Activated CD4-positive, alpha-beta T cell treated with anti-CD3 and anti-CD28 coated beads for 36 hours (primary cell): ENCODE measurements at regions not wholly inside any gene's neighbourhood (a gene's known extent, or its start where the extent isn't known, plus 50 kb on each side); places are given as distances from the start of the nearest gene placed in this dataset.

ENCODE experiments used
- ATAC-seq: fragments of 200-7000 bp; cut with Tn5 transposase; one replicate; pipeline ENCODE4 v1.10.0; 2021; ENCODE audit warnings: mild to moderate bottlenecking, moderate library complexity
- CTCF ChIA-PET: fragments of 350-600 bp; sonication (Branson Sonifier 250); formaldehyde crosslinking; loops from one replicate; lab custom pipeline; 2021; ENCODE audit warnings: antibody characterized with exemption; lab: Charles Lee
- POLR2A ChIA-PET: fragments of 350-600 bp; sonication (Branson Sonifier 250); formaldehyde crosslinking; loops from one replicate; lab custom pipeline; 2021; ENCODE audit warnings: antibody characterized with exemption, inconsistent platforms; lab: Charles Lee
- DNase-seq: peaks from one replicate; pipeline ENCODE4 v3.0.0-alpha.2; 2020
- H3K27ac Mint-ChIP-seq: one replicate; pipeline ENCODE4 v1.8.0; 2021; ENCODE audit warnings: mixed read lengths
- H3K27me3 Mint-ChIP-seq: one replicate; pipeline ENCODE4 v1.8.0; 2021; ENCODE audit warnings: mixed read lengths
- H3K36me3 Mint-ChIP-seq: one replicate; pipeline ENCODE4 v1.8.0; 2021; ENCODE audit warnings: low read depth, mixed read lengths
- H3K4me1 Mint-ChIP-seq: one replicate; pipeline ENCODE4 v1.8.0; 2021; ENCODE audit warnings: mixed read lengths
- H3K4me3 Mint-ChIP-seq: one replicate; pipeline ENCODE4 v1.8.0; 2021; ENCODE audit warnings: mild to moderate bottlenecking, moderate library complexity, mixed read lengths
- H3K9me3 Mint-ChIP-seq: one replicate; pipeline ENCODE4 v1.8.0; 2021; ENCODE audit warnings: low read depth, mixed read lengths
- intact Hi-C, 2 experiments: fragments of 100-400 bp; cut with DNase I in 1 of 2; cut with micrococcal nuclease in 1 of 2; formaldehyde crosslinking; loops; one replicate each; pipeline versions ENCODE4 v1.14.2 to v1.15.1; 2022 to 2024; cut with DNase I, micrococcal nuclease

DNA sequence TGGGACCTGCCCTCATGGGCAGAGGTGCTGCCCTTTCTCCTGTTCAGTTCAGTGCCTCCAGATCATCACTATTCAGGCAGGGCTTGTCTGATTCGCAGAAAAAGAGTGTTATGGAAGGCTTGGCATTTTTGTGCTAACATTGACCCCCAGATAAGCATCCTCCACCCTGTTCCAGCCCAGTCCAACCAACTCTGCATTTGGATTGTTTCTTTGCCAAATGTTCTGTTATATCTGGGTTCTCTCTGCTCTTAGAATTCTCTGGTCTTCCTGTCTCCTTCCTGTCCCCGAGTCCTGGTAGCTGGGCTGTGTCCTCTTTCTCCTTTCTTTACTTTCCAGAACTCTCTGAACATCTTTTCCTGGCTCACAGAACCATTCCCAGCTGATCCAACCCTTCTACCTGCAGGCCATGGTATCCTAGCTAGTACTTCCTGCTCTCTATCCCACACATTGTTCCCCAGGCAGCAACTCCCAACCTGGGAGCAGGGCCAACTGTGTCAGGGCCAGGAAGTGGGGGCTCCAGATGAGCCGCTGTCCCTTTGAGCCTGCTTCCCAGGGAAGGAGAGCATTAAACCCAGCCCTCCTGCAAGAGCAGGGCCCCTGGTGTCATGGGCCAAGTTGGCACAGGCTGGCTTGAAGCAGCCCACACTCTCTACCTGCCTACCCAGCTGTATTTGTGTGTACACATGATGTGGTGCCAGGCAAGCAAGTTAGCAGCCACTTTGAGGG lies 280.7 kb upstream of the CADM1 start:
- ChIA-PET CTCF (no interaction called here), POLR2A (interaction anchor here (0.6 kb wide), 1 partner anchor 470 kb away, joined by 5 read pairs; no protein-coding TSS in a partner anchor)

DNA sequence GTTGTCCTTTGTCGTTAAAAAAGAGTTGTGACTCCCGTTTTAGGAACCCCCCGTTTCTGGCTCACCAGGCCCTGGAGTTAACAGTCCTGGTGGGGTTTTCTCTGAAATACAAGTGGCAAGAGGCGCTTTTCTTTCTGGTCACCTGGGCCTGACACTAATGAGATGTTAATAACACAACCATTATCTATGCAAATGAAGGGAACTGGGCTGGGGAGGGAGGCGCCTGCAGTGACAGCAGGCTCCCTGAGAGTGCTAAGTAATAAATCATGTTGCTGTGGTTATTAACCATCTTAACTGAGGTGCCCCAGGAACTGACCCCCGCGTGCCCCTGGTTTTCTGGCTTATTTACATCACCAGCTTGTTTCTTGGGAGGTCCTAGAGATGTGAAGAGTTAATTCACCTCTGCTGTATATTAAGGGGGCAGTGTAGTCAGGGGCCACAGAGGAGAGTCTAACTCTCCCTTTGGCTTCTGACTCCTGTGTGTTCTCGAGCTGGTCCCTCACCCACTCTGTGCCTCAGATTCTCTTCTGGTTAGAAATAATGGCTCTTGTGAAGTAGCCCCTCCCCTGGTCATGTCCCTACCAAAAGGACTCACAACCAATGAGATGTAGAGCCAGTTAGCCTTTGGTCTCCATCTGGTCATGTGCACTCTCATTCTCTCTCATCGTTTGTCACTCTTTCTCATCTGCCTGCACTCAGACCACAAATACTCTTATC lies 276.6 kb upstream of the CADM1 start:
- DNase-seq (no peak), ATAC-seq (no peak)
- Mint-ChIP-seq H3K4me1 (no peaks in the 10 kb centered on the region), H3K36me3 (no peaks in the 10 kb centered on the region), H3K27me3 (no peaks in the 10 kb centered on the region), H3K9me3 (peaks cover 1% of the 10 kb centered on the region), H3K4me3 (no peak overlapping the region), H3K27ac (no peak overlapping the region)
- CTCF ChIA-PET, result no interaction called here
- intact Hi-C loops, result no loop called here
- POLR2A ChIA-PET, result no interaction called here

More for the DNA sequence above, 280.7 kb upstream of the CADM1 start:
- H3K27me3 Mint-ChIP-seq, result no peaks in the 10 kb centered on the region
- intact Hi-C loops, result no loop called here
- H3K36me3 Mint-ChIP-seq, result no peaks in the 10 kb centered on the region
- H3K4me3 Mint-ChIP-seq, result no peak overlapping the region
- H3K27ac Mint-ChIP-seq, result no peak overlapping the region
- DNase-seq (no peak), ATAC-seq (no peak)
- H3K9me3 Mint-ChIP-seq, result peaks cover 1% of the 10 kb centered on the region
- no peaks in the 10 kb centered on the region for H3K4me1 Mint-ChIP-seq

DNA sequence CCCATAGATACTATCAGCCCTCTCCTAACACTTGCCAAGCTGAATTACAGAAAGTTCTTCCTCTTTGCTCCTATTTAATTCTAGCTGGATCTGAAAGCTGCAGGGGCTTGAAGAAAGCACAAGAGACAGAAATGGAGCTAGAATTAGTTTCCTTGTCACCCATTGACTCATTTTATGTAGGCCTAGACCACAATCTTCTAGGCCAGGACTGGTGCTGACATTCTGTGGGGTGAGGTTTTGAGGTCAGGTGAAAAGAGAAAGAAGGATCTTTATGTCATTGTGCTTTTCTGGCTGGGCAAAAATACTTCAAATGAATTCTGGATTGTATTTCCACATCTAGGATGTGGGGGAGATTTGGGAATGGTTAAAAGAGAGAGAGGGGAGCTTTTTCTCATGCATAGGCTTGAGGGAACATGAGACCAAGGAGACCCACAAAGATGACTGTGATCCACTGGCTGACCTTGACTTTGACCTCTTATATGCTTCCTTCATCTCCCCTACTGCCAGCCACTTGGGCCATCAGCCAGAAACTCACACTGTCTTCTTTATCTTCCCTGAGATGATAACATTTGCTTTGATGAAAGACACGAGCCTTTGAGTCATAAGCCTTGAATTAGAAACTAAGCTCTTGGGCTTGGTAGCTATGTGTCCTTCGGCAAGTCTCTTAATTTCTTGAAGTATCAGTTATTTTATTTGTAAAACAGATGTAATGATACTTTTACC lies 274.9 kb upstream of the CADM1 start:
- Mint-ChIP-seq H3K4me1 (no peaks in the 10 kb centered on the region), H3K9me3 (peaks cover 1% of the 10 kb centered on the region), H3K27me3 (no peaks in the 10 kb centered on the region), H3K4me3 (no peak overlapping the region), H3K36me3 (no peaks in the 10 kb centered on the region), H3K27ac (no peak overlapping the region)
- ATAC-seq (no peak), DNase-seq (no peak)
- POLR2A ChIA-PET, result no interaction called here
- CTCF ChIA-PET, result interaction anchor here (0.7 to 1.1 kb wide), 2 partner anchors 94 to 323 kb away, joined by 3 to 4 read pairs; no protein-coding TSS in a partner anchor
- intact Hi-C loops, result no loop called here

DNA sequence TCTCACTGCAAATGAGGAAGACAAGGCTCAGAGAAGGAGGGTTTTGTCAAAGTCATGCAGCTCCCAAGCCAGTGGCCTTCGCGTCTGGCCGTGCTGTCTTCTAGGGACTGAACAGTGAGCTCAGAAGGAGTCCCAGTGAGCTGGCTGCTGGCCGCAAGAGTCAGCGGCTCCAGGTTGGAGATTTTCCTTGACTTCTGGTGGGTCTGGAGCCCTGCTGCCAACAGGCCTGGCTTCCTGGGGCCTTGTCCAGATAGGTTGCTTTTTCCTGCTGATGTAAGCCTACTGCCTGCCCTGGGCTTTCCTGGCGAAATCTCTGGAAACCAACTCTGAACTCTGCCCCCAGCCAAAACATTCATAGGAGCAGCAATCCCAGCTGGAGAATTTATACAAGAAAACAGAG lies 272.7 kb upstream of the CADM1 start:
- POLR2A ChIA-PET, result no interaction called here
- Mint-ChIP-seq H3K9me3 (peaks cover 1% of the 10 kb centered on the region), H3K27me3 (no peaks in the 10 kb centered on the region), H3K4me3 (no peak overlapping the region), H3K27ac (no peak overlapping the region), H3K36me3 (no peaks in the 10 kb centered on the region), H3K4me1 (no peaks in the 10 kb centered on the region)
- CTCF ChIA-PET, result no interaction called here
- intact Hi-C loops, result no loop called here
- no peak for ATAC-seq
- no peak for DNase-seq

DNA sequence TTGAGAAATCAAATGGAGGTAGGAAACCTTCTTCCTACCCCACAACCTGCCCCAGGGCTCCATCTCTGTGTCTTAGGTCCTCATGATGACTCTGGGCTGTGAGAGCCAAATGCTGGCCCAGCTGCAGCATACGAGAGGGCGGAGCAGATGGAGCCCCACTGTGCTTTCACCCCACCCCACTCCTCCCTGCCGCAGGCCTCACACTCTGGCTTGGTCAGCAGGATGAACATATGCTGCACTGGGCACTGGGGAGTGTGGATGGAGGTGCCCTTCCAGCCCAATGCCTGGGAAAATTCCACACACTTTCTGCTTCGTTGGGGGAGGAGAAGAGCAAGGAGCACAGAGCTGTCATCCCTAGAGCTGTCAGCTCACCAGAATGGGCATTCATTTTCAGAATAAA lies 271.6 kb upstream of the CADM1 start:
- no peaks in the 10 kb centered on the region for H3K9me3 Mint-ChIP-seq
- H3K4me3 Mint-ChIP-seq, result no peak overlapping the region
- peaks cover 7% of the 10 kb centered on the region for H3K27me3 Mint-ChIP-seq
- no peak overlapping the region for H3K27ac Mint-ChIP-seq
- CTCF ChIA-PET, result no interaction called here
- ATAC-seq (no peak), DNase-seq (no peak)
- no peaks in the 10 kb centered on the region for H3K4me1 Mint-ChIP-seq
- H3K36me3 Mint-ChIP-seq, result no peaks in the 10 kb centered on the region
- intact Hi-C loops, result no loop called here
- POLR2A ChIA-PET, result no interaction called here

DNA sequence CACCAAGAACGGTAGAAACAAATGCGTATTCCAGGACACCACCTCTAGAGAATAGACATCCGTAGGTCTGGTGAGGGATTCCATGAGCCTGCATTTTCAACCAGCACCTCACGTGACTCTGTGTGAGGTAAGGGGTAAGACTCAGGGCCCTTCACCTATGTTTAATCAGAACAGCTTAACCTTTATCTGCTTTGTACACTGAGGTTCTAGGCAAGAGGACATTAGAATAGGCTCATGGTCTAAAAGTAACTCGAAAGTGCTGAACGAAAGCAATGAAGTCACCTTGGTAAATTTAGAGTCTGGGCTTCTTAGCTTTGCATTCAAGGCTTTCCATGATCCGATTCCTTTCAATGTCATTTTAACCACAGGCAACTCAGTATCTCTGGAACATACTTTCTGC lies 270.5 kb upstream of the CADM1 start:
- CTCF ChIA-PET, result no interaction called here
- H3K36me3 Mint-ChIP-seq, result no peaks in the 10 kb centered on the region
- peaks cover 7% of the 10 kb centered on the region for H3K27me3 Mint-ChIP-seq
- H3K4me1 Mint-ChIP-seq, result no peaks in the 10 kb centered on the region
- ATAC-seq (no peak), DNase-seq (no peak)
- no peak overlapping the region for H3K27ac Mint-ChIP-seq
- H3K4me3 Mint-ChIP-seq, result no peak overlapping the region
- intact Hi-C loops, result no loop called here
- POLR2A ChIA-PET, result no interaction called here
- H3K9me3 Mint-ChIP-seq, result no peaks in the 10 kb centered on the region

DNA sequence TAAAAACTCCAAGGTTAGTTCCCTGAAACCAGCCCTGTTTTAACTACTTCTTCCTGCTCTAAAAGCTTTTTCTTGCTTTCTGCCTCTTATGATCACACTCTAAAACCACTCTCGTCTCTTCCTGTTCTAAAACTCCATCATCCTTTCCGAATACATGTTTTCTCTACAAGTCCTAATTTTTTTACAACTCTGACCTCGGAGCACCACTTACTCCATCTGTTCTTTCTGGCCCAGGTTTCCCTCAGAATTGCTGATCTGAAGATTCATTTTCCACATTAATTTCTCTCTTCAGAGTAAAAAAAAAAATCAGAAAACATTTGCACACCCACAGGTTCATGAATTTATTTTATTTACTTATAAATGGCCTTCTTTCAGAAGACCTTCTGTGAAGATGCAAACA lies 265.7 kb upstream of the CADM1 start:
- ChIA-PET POLR2A (no interaction called here), CTCF (no interaction called here)
- no peaks in the 10 kb centered on the region for H3K36me3 Mint-ChIP-seq
- peaks cover 8% of the 10 kb centered on the region for H3K27me3 Mint-ChIP-seq
- no peak overlapping the region for H3K27ac Mint-ChIP-seq
- no peak for DNase-seq
- ATAC-seq, result no peak
- H3K4me3 Mint-ChIP-seq, result no peak overlapping the region
- intact Hi-C loops, result no loop called here
- H3K9me3 Mint-ChIP-seq, result no peaks in the 10 kb centered on the region
- no peaks in the 10 kb centered on the region for H3K4me1 Mint-ChIP-seq

DNA sequence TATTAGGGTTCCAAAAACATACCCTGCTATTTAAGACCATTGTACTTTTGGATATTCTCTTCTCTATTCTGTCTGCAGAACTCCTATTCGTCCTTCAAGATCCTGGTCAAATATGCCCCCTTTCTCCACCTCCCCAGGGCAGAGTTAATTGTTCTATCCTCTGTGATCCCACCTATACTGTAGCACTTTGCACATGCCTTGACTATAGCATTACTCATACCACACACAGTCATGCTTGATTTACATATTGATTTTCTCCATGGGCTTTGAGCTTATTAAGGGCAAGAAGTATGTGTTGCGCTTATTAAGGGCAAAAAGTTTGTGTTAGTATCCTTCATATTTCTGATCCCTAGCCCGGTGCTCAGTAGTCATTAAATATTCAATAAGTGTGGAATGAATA lies 263.7 kb upstream of the CADM1 start:
- H3K4me3 Mint-ChIP-seq, result no peak overlapping the region
- DNase-seq (no peak), ATAC-seq (no peak)
- H3K36me3 Mint-ChIP-seq, result no peaks in the 10 kb centered on the region
- no peak overlapping the region for H3K27ac Mint-ChIP-seq
- ChIA-PET POLR2A (no interaction called here), CTCF (no interaction called here)
- no peaks in the 10 kb centered on the region for H3K4me1 Mint-ChIP-seq
- H3K9me3 Mint-ChIP-seq, result no peaks in the 10 kb centered on the region
- intact Hi-C loops, result no loop called here
- peaks cover 8% of the 10 kb centered on the region for H3K27me3 Mint-ChIP-seq

DNA sequence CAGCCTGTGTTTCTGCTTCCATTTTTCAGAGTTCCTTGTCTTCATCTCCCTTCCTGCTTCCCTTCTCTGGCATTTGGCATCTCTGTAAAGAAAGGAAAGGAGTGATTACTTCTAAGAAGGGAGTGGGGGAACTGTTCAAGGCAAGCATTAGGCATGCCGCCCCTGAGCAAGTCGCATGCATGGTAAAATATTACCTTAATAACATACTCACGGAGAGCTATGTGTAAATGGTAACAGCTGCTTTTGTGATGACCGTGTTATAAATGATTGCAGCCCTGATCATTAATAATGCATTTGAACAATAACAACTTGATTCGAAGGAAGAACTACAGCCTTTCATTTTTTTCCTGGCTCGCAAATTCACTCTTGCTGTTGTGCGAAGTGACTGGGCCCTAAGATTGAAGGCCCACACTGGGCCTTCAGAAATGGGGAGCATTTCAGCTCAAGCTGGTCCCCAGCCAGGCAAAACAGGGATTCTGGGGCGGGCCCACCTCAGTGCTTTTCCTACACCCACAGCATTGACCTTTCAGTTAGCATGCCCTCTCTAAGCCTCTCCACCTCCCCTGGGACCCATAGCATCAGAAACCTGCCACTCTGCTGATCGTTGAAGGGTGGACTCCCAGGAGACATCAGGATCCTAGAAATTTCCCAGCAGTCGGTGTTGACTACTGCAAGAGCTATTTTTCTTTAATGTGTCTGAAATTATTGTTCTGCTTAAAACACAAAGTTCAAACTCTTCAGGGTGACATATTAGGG lies 263.0 kb upstream of the CADM1 start:
- H3K36me3 Mint-ChIP-seq, result no peaks in the 10 kb centered on the region
- no peak for DNase-seq
- ChIA-PET CTCF (no interaction called here), POLR2A (no interaction called here)
- ATAC-seq, result no peak
- H3K4me1 Mint-ChIP-seq, result no peaks in the 10 kb centered on the region
- no peak overlapping the region for H3K27ac Mint-ChIP-seq
- intact Hi-C loops, result no loop called here
- no peaks in the 10 kb centered on the region for H3K9me3 Mint-ChIP-seq
- H3K4me3 Mint-ChIP-seq, result no peak overlapping the region
- peaks cover 8% of the 10 kb centered on the region for H3K27me3 Mint-ChIP-seq

DNA sequence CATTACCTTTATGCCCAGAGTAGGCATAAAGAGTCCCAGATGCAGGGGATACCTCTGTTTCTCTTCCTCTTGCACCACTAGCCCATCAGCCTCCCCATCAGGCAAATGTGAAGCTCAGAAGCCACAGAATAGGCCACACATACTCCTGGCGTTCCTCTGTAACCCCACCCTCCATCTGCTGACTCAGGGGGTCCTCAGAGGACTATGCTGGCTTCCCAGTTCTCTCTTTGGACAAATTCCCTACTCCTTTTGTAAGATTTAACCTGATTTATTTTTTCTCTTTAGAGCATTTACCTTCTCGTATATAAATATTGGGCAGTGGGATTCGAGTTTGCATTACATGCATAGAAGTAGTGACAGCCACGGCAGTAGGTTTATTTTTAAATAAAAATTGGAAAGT lies 262.3 kb upstream of the CADM1 start:
- H3K4me1 Mint-ChIP-seq, result no peaks in the 10 kb centered on the region

DNA sequence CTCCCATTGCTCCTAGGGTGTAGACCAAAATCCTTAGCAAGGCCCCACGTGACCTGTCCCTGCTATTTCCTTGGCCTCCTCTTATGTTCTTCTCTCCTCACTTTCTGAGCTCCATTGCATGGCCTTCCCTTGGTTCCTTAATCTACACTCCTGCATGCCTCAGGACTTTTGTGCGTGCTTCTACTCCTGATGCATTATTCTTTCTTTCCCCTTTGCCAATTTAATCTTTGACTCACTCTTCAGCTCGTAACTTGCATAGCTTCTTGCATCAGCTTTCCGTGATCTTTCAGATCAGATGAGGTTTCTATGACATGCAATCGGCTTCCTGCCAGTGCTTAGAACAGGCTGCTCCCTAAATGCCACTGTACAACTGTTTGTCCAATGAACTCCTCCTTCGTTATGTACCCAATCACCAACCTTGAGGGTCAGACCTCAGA lies 261.6 kb upstream of the CADM1 start:
- POLR2A ChIA-PET, result no interaction called here
- no peaks in the 10 kb centered on the region for H3K36me3 Mint-ChIP-seq

More for the DNA sequence above, 262.3 kb upstream of the CADM1 start:
- H3K36me3 Mint-ChIP-seq, result no peaks in the 10 kb centered on the region
- intact Hi-C loops, result no loop called here
- ChIA-PET CTCF (no interaction called here), POLR2A (no interaction called here)
- no peak overlapping the region for H3K4me3 Mint-ChIP-seq
- no peaks in the 10 kb centered on the region for H3K9me3 Mint-ChIP-seq
- DNase-seq (no peak), ATAC-seq (no peak)
- H3K27me3 Mint-ChIP-seq, result peaks cover 13% of the 10 kb centered on the region
- no peak overlapping the region for H3K27ac Mint-ChIP-seq

More for the DNA sequence above, 261.6 kb upstream of the CADM1 start:
- ATAC-seq (no peak), DNase-seq (no peak)
- peaks cover 8% of the 10 kb centered on the region for H3K27me3 Mint-ChIP-seq
- no peaks in the 10 kb centered on the region for H3K4me1 Mint-ChIP-seq
- H3K4me3 Mint-ChIP-seq, result no peak overlapping the region
- CTCF ChIA-PET, result no interaction called here
- intact Hi-C loops, result no loop called here
- H3K9me3 Mint-ChIP-seq, result no peaks in the 10 kb centered on the region
- H3K27ac Mint-ChIP-seq, result no peak overlapping the region
